Neuronal stem cell (in vitro differentiated cells): ENCODE measurements at regions not wholly inside any gene's neighbourhood (a gene's known extent, or its start where the extent isn't known, plus 50 kb on each side); places are given as distances from the start of the nearest gene placed in this dataset.

Experiments used
- DNase-seq: peaks from one replicate; pipeline ENCODE4 v3.0.0-alpha.2; 2013; ENCODE audit warnings: low spot score
- H2AFZ ChIP-seq: one replicate; pipeline ENCODE4 v1.6.1; 2013; ENCODE audit warnings: mild to moderate bottlenecking, low read length, inconsistent platforms
- H2AK5ac ChIP-seq: 2 replicates; pipeline ENCODE4 v1.6.1; 2013; ENCODE audit warnings: low read depth, mild to moderate bottlenecking, inconsistent platforms, low read length, moderate library complexity, mixed read lengths
- H2BK120ac ChIP-seq: 2 replicates; pipeline ENCODE4 v1.6.1; 2013; ENCODE audit warnings: low read depth, mild to moderate bottlenecking, inconsistent platforms, low read length, moderate library complexity, mixed read lengths
- H2BK12ac ChIP-seq: one replicate; pipeline ENCODE4 v1.6.1; 2013; ENCODE audit warnings: low read length, inconsistent platforms
- H2BK15ac ChIP-seq: 2 replicates; pipeline ENCODE4 v1.6.1; 2013; ENCODE audit warnings: mild to moderate bottlenecking, low read length, inconsistent platforms, mixed read lengths
- H2BK5ac ChIP-seq: one replicate; pipeline ENCODE4 v1.6.1; 2013; ENCODE audit warnings: inconsistent platforms, mild to moderate bottlenecking, low read length, moderate library complexity
- H3K14ac ChIP-seq: one replicate; pipeline ENCODE4 v1.6.1; 2013; ENCODE audit warnings: low read length, inconsistent platforms
- H3K18ac ChIP-seq: 2 replicates; pipeline ENCODE4 v1.6.1; 2013; ENCODE audit warnings: low read length, inconsistent platforms
- H3K23ac ChIP-seq: 2 replicates; pipeline ENCODE4 v1.6.1; 2013; ENCODE audit warnings: low read depth, mild to moderate bottlenecking, mixed read lengths, low read length, inconsistent platforms; ENCODE audit not compliant: poor library complexity
- H3K27ac ChIP-seq: replicated peaks from 3 replicates; pipeline ENCODE4 v1.5.1; 2013; ENCODE audit warnings: low read length, inconsistent platforms
- H3K27me3 ChIP-seq, 3 experiments: 2 replicates each; pipeline ENCODE4 v1.6.1; 2013; ENCODE audit warnings: low read length in 3 of 3, mild to moderate bottlenecking in 2 of 3, inconsistent platforms in 1 of 3, low read depth in 1 of 3, mixed read lengths in 1 of 3, moderate library complexity in 1 of 3; ENCODE audit not compliant: control insufficient read depth in 3 of 3, insufficient read depth in 3 of 3
- H3K36me3 ChIP-seq, 2 donors: replicated peaks in 1 of 2; 2 replicates each; pipeline ENCODE4 v1.6.1; 2013; ENCODE audit warnings: low read length in 2 of 2; ENCODE audit not compliant: control insufficient read depth in 2 of 2, insufficient read depth in 2 of 2
- H3K4ac ChIP-seq: 2 replicates; pipeline ENCODE4 v1.6.1; 2013; ENCODE audit warnings: inconsistent platforms, mild to moderate bottlenecking, low read length, moderate library complexity
- H3K4me1 ChIP-seq, 2 donors: 1 replicate in 1 of 2; 2 replicates in 1 of 2; pipeline ENCODE4 v1.6.1; 2013; ENCODE audit warnings: low read length in 2 of 2, low read depth in 1 of 2; ENCODE audit not compliant: control insufficient read depth in 2 of 2, insufficient read depth in 1 of 2
- H3K4me2 ChIP-seq: one replicate; pipeline ENCODE4 v1.6.1; 2013; ENCODE audit warnings: mild to moderate bottlenecking, low read length, inconsistent platforms; ENCODE audit not compliant: insufficient read depth, poor library complexity, severe bottlenecking
- H3K4me3 ChIP-seq, 2 donors: 2 replicates each; pipeline ENCODE4 v1.5.1; 2013; ENCODE audit warnings: low read length in 2 of 2, mild to moderate bottlenecking in 2 of 2, inconsistent platforms in 1 of 2, moderate library complexity in 1 of 2
- H3K79me1 ChIP-seq: one replicate; pipeline ENCODE4 v1.6.1; 2013; ENCODE audit warnings: low read depth, mild to moderate bottlenecking, inconsistent platforms, low read length, moderate library complexity
- H3K9ac ChIP-seq: one replicate; pipeline ENCODE4 v1.6.1; 2013; ENCODE audit warnings: mild to moderate bottlenecking, low read depth, low read length, inconsistent platforms; ENCODE audit not compliant: poor library complexity
- H3K9me3 ChIP-seq, 2 donors: replicated peaks in 1 of 2; 2 replicates each; pipeline versions ENCODE3 to v1.6.1; 2013; ENCODE audit warnings: low read length in 2 of 2, mild to moderate bottlenecking in 2 of 2, inconsistent platforms in 1 of 2, low read depth in 1 of 2, mixed read lengths in 1 of 2, moderate library complexity in 1 of 2; ENCODE audit not compliant: control insufficient read depth in 2 of 2, insufficient read depth in 1 of 2
- H4K8ac ChIP-seq: one replicate; pipeline ENCODE4 v1.6.1; 2013; ENCODE audit warnings: low read depth, mild to moderate bottlenecking, inconsistent platforms, low read length, moderate library complexity
- H4K91ac ChIP-seq: one replicate; pipeline ENCODE4 v1.6.1; 2013; ENCODE audit warnings: low read length, low read depth, mild to moderate bottlenecking, inconsistent platforms; ENCODE audit not compliant: poor library complexity
- WGBS, 2 donors: extraction: QIAGEN DNeasy Blood & Tissue Kit; methylation state at CpG; one replicate each; pipeline ENCODE4 v1.1.7; 2013; ENCODE audit warnings: missing lambda C conversion rate in 2 of 2, mixed read lengths in 1 of 2; ENCODE audit not compliant: insufficient read length in 2 of 2, insufficient replicate concordance in 1 of 2; ENCODE audit errors: extremely low coverage in 2 of 2; 5-methylcytosine and 5-hydroxymethylcytosine counted together

GRCh38 chr5:88542786-88543185 lies 274.1 kb upstream of the TMEM161B start:
- H3K36me3 ChIP-seq: no peaks in the 10 kb centered on the region
- no peak overlapping the region for H2BK120ac ChIP-seq
- H3K18ac ChIP-seq: no peak overlapping the region
- no peak overlapping the region for H2AK5ac ChIP-seq
- no peak for DNase-seq
- no peak overlapping the region for H3K9ac ChIP-seq
- H3K79me1 ChIP-seq: no peaks in the 10 kb centered on the region
- H3K14ac ChIP-seq: no peak overlapping the region
- peaks cover 0 to 56% (median 0%) of the 10 kb centered on the region in 3 experiments for H3K27me3 ChIP-seq
- H2BK15ac ChIP-seq: no peak overlapping the region
- peaks cover 14 to 32% of the 10 kb centered on the region in 2 donors for H3K4me1 ChIP-seq
- H4K8ac ChIP-seq: no peak overlapping the region
- H3K4me2 ChIP-seq: no peak overlapping the region
- no peak overlapping the region for H2BK12ac ChIP-seq
- H3K4ac ChIP-seq: no peak overlapping the region
- no peak overlapping the region for H2AFZ ChIP-seq
- H3K4me3 ChIP-seq: no peak overlapping the region
- no peak overlapping the region for H3K23ac ChIP-seq
- no peak overlapping the region for H3K27ac ChIP-seq
- no peak overlapping the region for H2BK5ac ChIP-seq
- H3K9me3 ChIP-seq: no peaks in the 10 kb centered on the region
- no peak overlapping the region for H4K91ac ChIP-seq

DNA sequence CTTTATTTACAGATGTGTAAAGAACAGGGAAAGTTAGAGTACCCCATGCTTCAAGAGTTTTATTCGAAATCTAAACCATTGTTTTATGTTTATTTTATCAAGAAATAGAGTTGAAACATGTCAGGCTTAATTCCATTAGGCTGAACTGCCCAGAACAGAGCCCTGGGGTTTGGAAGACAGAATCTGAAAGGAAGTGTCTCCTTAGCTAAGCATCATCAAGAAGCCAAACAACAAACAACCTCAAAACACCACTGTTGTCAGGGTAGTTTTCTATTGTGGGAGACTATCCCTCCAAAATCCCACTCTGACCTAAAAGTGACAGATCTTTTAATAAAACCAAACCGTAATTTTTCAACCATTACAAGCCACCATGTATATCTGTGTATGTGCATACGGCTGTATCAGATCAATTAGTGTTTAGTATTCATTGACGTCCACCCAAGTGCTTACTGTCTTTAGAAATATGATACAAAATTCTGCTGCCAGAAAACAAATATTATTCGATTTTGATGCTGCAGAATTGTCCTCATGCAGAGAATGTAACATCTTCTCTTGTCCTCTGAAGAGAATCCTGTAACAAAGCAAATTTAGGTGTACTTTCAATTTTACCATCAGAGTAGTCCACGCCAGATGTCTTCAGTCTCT lies 271.9 kb upstream of the TMEM161B start:
- H3K27ac ChIP-seq: no peak overlapping the region
- no peak overlapping the region for H2BK12ac ChIP-seq
- H3K9me3 ChIP-seq: no peaks in the 10 kb centered on the region
- H2BK5ac ChIP-seq: no peak overlapping the region
- H3K4me2 ChIP-seq: no peak overlapping the region
- no peak for DNase-seq
- no peak overlapping the region for H3K14ac ChIP-seq
- H3K36me3 ChIP-seq: no peaks in the 10 kb centered on the region
- H3K4ac ChIP-seq: no peak overlapping the region
- no peak overlapping the region for H2BK120ac ChIP-seq
- peaks cover 14 to 32% of the 10 kb centered on the region in 2 donors for H3K4me1 ChIP-seq
- H3K4me3 ChIP-seq: no peak overlapping the region
- peak overlapping the region; percentile 36 for H2AFZ ChIP-seq
- no peak overlapping the region for H3K9ac ChIP-seq
- H4K91ac ChIP-seq: no peak overlapping the region
- H2BK15ac ChIP-seq: no peak overlapping the region
- H3K23ac ChIP-seq: no peak overlapping the region
- H3K18ac ChIP-seq: no peak overlapping the region
- no peak overlapping the region for H2AK5ac ChIP-seq
- no peak overlapping the region for H4K8ac ChIP-seq
- H3K27me3 ChIP-seq: peaks cover 0 to 69% (median 0%) of the 10 kb centered on the region in 3 experiments
- H3K79me1 ChIP-seq: no peaks in the 10 kb centered on the region
- no CpG with 5 or more reads among the region's 6 CpGs for WGBS, 2 donors

DNA sequence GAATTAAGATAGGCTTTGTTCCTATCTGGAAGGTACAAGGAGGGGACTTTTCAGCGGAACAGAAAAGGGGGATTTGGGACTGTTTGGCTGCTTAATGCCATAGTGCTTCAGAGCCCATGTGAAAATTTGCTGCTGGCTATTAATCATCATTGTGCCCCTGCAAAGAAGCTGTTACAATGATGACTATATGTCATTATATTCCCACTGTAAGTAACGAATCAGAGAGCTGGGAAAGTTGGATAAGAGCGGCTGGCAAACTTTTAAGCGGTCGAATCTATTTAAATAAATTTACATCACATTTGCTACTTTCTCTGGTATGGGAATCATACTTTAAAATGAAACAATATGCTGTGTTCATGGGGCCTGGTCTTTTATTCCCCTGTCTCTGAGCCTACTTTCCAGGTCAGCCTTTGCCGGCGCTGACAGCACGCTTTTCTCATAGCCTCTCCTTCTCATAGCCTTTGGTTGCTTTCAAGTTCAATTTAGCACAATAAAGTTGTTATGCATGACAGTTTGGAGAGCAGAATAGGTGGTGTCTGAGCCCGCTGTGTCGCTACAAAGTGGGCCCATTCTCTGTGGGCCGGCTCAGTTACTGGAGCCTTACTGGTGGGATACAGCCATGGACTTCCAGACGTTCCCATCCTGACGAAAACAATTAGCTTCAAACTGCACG lies 271.2 kb upstream of the TMEM161B start:
- H3K4ac ChIP-seq: no peak overlapping the region
- H4K8ac ChIP-seq: no peak overlapping the region
- no peak overlapping the region for H3K14ac ChIP-seq
- H3K23ac ChIP-seq: no peak overlapping the region
- peak overlapping the region; percentile 36 for H2AFZ ChIP-seq
- no peak overlapping the region for H4K91ac ChIP-seq
- no peaks in the 10 kb centered on the region for H3K9me3 ChIP-seq
- H2AK5ac ChIP-seq: no peak overlapping the region
- H3K79me1 ChIP-seq: no peaks in the 10 kb centered on the region
- no CpG with 5 or more reads among the region's 14 CpGs for WGBS, 2 donors
- H3K9ac ChIP-seq: no peak overlapping the region
- no peak overlapping the region for H2BK120ac ChIP-seq
- H3K4me1 ChIP-seq: peaks cover 14 to 27% of the 10 kb centered on the region in 2 donors
- no peak overlapping the region for H3K18ac ChIP-seq
- H2BK12ac ChIP-seq: no peak overlapping the region
- H2BK5ac ChIP-seq: no peak overlapping the region
- DNase-seq: no peak
- no peak overlapping the region for H2BK15ac ChIP-seq
- H3K4me3 ChIP-seq: no peak overlapping the region
- no peaks in the 10 kb centered on the region for H3K36me3 ChIP-seq
- H3K27ac ChIP-seq: no peak overlapping the region
- H3K27me3 ChIP-seq: peaks cover 0 to 69% (median 0%) of the 10 kb centered on the region in 3 experiments
- peak overlapping the region; percentile 35 for H3K4me2 ChIP-seq

GRCh38 chr5:88539026-88539425 lies 270.4 kb upstream of the TMEM161B start:
- H3K4me1 ChIP-seq: peaks cover 9 to 25% of the 10 kb centered on the region in 2 donors
- H3K14ac ChIP-seq: no peak overlapping the region
- no peak overlapping the region for H2AK5ac ChIP-seq
- no peak overlapping the region for H2BK12ac ChIP-seq
- H3K36me3 ChIP-seq: no peaks in the 10 kb centered on the region
- no peak overlapping the region for H3K4me3 ChIP-seq
- DNase-seq: no peak
- no peak overlapping the region for H3K4me2 ChIP-seq
- H3K9me3 ChIP-seq: no peaks in the 10 kb centered on the region
- H3K27ac ChIP-seq: peak overlapping the region; percentile 24
- H2BK120ac ChIP-seq: no peak overlapping the region
- no peak overlapping the region for H3K4ac ChIP-seq
- no CpG with 5 or more reads among the region's 4 CpGs for WGBS, 2 donors
- H4K91ac ChIP-seq: no peak overlapping the region
- peaks cover 0 to 69% (median 0%) of the 10 kb centered on the region in 3 experiments for H3K27me3 ChIP-seq
- H3K9ac ChIP-seq: no peak overlapping the region
- no peak overlapping the region for H4K8ac ChIP-seq
- H2BK15ac ChIP-seq: no peak overlapping the region
- H3K18ac ChIP-seq: no peak overlapping the region
- no peaks in the 10 kb centered on the region for H3K79me1 ChIP-seq
- no peak overlapping the region for H2BK5ac ChIP-seq
- no peak overlapping the region for H2AFZ ChIP-seq
- no peak overlapping the region for H3K23ac ChIP-seq
